ENCODE measurements at regions not wholly inside any gene's neighbourhood (a gene's known extent, or its start where the extent isn't known, plus 50 kb on each side); places are given as distances from the start of the nearest gene placed in this dataset.
"Not testable (repeated sequence)": the region's sequence is repeated elsewhere in the genome, so short reads cannot be mapped to it uniquely, and the experiment has no call there.

GRCh38 chr15:92804610-92804936, 95.6 kb upstream of the CHD2 start:
- DNase-seq (ENCODE audit: low read depth): not testable (repeated sequence)

- DNase-seq (ENCODE audit: low read depth): no peak
Observed at GRCh38 chr15:92805080-92805690, 94.9 kb upstream of the CHD2 start.

- DNase-seq (ENCODE audit: low read depth): not testable (repeated sequence)
Observed at GRCh38 chr15:92806171-92806570, 94.0 kb upstream of the CHD2 start.

GRCh38 chr15:92806763-92807162, 93.4 kb upstream of the CHD2 start:
- DNase-seq (ENCODE audit: low read depth): no peak

GRCh38 chr15:92807971-92808571, 92.1 kb upstream of the CHD2 start:
- no peak for DNase-seq (ENCODE audit: low read depth)

- DNase-seq (ENCODE audit: low read depth): no peak
Observed at GRCh38 chr15:92808598-92809063, 91.5 kb upstream of the CHD2 start.

GRCh38 chr15:92809064-92809879, 90.9 kb upstream of the CHD2 start:
- DNase-seq (ENCODE audit: low read depth): peak; percentile 96

GRCh38 chr15:92809880-92810361, 90.2 kb upstream of the CHD2 start:
- no peak for DNase-seq (ENCODE audit: low read depth)

GRCh38 chr15:92810418-92811138, 89.5 kb upstream of the CHD2 start:
- DNase-seq (ENCODE audit: low read depth): no peak

GRCh38 chr15:92811148-92811913, 88.8 kb upstream of the CHD2 start:
- no peak for DNase-seq (ENCODE audit: low read depth)

- no peak for DNase-seq (ENCODE audit: low read depth)
Observed at GRCh38 chr15:92812271-92812670, 87.9 kb upstream of the CHD2 start.

- DNase-seq (ENCODE audit: low read depth): no peak
Observed at GRCh38 chr15:92813485-92813884, 86.6 kb upstream of the CHD2 start.

- DNase-seq (ENCODE audit: low read depth): no peak
Observed at GRCh38 chr15:92817339-92817886, 82.7 kb upstream of the CHD2 start.

- DNase-seq (ENCODE audit: low read depth): no peak
Observed at GRCh38 chr15:92818651-92819277, 81.4 kb upstream of the CHD2 start.

GRCh38 chr15:92819278-92820235, 80.6 kb upstream of the CHD2 start:
- DNase-seq (ENCODE audit: low read depth): no peak

- DNase-seq (ENCODE audit: low read depth): peak; percentile 80
Observed at GRCh38 chr15:92820236-92821021, 79.7 kb upstream of the CHD2 start.

GRCh38 chr15:92821491-92822116, 78.5 kb upstream of the CHD2 start:
- DNase-seq (ENCODE audit: low read depth): no peak

All from activated T-cell treated with anti-CD3 and anti-CD28 coated beads for 1 hour (primary cell).